C1 segment of cervical spinal cord (tissue), 14 donors: ENCODE measurements at regions not wholly inside any gene's neighbourhood (a gene's known extent, or its start where the extent isn't known, plus 50 kb on each side); places are given as distances from the start of the nearest gene placed in this dataset.

ENCODE experiments used
- DNase-seq, 14 donors: peaks; one replicate each; lab custom pipeline; 2025; lab: John Stamatoyannopoulos, UW

GRCh38 chr3:3629911-3630310 lies 169.3 kb upstream of the LRRN1 start:
- no peak for DNase-seq

- DNase-seq, result no peak
Measured at GRCh38 chr3:3628676-3629328, 170.4 kb upstream of the LRRN1 start.

DNA sequence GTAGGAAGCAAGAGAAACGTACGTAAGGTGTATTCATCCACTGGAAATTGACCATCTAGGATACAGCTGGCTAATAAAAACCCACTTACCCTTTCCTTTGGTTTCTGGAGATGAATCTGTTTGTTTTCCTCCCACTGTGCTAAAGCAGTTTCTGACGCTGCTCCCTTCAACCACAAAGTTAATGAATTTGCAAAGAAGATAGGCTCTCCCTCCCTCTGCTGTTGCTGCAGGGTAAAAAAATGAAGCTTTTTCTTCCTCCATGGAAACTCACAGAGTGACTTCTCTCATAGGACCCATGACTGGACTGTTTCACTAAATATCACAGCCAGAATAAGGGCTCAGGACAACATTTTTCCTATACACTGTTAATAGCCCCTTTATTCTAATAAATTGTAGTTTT lies 172.1 kb upstream of the LRRN1 start:
- no peak for DNase-seq

DNA sequence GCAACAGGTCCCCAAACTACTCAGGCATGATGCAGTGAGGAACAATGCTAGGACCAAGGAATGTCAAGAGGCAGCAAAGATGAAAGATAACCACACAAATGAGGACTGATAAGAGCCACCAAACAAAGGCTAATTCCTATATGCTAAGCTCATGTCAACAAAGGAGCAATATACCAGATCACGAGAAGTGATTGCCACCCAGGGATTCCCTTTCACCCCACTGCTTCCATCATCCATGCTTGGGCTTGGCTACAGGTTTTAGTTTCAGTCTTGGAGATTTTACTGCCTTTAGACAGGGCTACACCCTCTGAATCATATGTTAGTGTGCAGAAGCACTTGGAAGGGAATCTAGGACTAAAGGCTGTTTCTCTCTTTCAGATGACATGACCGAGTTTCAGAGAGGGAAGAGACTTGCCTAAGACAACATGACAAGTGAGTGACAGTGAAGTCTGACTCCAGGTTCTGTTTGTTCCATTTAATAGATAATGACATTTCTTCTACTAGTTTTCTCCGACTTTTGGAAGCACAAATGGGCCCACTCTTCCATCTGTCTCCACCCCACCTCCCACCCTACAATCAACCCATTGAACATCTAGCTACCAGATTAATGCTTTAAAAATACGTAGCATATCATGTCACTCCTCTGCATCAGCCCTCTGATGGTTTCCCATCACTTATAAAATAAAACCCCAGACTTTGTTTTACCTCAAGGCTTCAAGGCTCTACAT lies 173.5 kb upstream of the LRRN1 start:
- no peak for DNase-seq

DNA sequence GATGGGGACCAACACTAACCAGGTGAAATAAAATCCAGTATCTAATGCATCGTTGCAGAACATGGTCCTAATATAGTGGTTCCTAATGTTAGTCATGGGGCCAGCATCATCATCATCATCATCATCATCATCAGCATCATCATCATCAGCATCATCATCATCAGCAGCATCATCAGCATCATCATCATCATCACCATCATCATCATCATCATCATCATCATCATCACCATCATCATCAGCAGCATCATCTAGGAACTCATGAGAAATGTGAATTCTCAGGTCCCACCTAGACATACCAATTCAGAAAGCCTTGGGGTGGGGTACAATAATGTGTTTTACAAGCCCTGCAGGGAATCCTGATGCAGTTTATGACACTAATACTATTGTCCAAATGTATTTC lies 179.4 kb upstream of the LRRN1 start:
- no peak for DNase-seq

- no peak for DNase-seq
Measured at GRCh38 chr3:3618623-3619022, 180.6 kb upstream of the LRRN1 start.

DNA sequence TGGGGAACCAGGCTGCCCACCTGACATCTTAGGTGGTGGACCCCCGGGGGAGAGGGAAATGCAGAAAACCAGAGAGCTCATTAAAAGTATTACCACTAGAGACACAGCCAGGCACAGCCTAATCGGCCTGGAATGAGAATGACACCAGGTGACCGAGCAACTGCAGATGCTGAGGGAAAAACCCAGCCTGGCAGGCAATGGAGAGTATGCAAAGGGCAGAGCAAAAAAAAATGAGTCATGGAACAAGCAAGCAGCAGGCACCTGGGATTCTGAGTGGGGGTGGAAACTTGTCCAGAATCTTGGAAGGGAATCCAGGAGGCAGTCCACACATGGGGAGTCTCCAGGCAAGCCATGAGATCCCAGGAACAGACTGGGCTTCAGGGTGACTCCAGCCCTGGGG lies 183.7 kb upstream of the LRRN1 start:
- no peak for DNase-seq

- no peak for DNase-seq
Measured at GRCh38 chr3:3610581-3611298, 188.5 kb upstream of the LRRN1 start.

GRCh38 chr3:3606321-3606720 lies 192.9 kb upstream of the LRRN1 start:
- DNase-seq, result no peak

DNA sequence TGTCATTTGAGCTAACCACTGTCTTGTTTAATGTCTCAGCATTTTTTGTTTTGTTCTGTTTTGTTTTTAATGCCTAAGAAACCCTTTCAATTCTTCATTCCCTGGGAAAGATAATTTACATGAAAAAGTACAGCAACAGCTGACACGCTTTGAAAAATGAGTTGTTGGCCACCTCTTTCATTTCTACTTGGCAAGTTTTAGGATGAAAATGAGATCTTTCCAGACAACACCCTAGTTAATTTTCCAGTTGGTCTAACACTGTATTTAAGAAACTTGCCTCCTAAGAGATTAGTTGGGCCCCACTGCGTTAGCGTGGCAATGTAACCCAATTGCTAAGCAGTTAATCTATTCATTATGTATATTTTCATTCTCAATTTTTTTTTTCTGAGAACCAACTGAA lies 194.0 kb upstream of the LRRN1 start:
- DNase-seq, result no peak

DNA sequence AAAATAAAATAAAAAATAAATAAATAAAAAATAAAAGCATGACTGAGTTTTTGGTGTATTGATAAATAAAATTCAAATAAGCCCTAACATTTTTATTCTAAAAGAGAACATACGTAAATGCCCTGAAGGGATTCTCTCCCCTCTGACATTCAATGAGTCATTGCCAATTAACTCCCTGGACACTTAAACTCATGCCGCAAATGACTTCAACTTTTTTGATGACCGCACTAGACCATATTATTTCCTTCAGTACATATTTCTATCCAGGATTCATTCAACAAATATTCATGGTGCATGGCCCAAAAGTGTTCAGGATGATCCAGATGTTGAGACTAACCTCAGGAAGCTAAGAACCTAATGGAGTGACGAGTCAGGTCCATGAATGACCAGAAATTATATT lies 195.9 kb upstream of the LRRN1 start:
- DNase-seq, result no peak

- DNase-seq, result peak in 2 of 14 donors; percentile 1 to 17
Measured at GRCh38 chr3:3600665-3601340, 198.4 kb upstream of the LRRN1 start.

DNA sequence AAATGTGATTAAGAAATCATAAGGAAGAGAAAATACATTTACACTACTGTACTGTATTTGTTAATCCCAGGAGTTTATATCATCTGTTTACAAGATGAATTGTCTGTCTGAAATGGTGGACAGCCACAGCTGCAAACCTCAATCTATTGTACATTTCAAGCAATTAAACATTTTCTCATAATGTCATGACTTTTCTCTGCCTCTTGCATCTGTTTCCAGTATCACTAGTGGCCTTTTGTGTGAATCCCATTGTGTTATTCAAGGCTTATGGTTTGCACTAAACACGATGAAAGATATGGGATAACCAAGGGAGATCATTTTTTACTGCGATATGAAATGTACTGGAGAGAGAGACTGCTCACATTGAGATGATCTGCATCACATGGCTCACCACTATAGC lies 200.2 kb upstream of the LRRN1 start:
- no peak for DNase-seq

- DNase-seq, result no peak
Measured at GRCh38 chr3:3594986-3595385, 204.2 kb upstream of the LRRN1 start.

DNA sequence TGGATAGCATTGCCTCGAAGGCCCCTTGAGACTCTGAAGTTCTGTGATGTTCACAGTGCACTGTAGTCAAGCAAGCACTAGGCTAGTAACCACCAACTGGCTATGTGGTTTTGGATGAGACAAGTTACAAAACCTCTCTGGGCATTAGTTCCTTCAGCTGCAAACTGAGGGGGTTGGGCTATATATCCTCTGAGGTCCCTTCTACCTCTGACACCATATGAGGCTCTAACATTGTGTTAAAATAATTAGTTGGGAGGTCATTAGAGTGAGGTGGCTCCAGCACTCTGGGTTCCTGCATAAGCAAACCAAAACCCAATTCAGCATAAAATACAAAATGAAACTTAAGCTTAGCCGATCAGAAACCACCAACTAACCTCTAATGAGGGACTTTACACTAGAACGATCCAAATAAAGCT lies 209.5 kb upstream of the LRRN1 start:
- DNase-seq, result no peak

- no peak for DNase-seq
Measured at GRCh38 chr3:3587647-3587972, 211.6 kb upstream of the LRRN1 start.

GRCh38 chr3:3586843-3587646 lies 212.2 kb upstream of the LRRN1 start:
- no peak for DNase-seq

DNA sequence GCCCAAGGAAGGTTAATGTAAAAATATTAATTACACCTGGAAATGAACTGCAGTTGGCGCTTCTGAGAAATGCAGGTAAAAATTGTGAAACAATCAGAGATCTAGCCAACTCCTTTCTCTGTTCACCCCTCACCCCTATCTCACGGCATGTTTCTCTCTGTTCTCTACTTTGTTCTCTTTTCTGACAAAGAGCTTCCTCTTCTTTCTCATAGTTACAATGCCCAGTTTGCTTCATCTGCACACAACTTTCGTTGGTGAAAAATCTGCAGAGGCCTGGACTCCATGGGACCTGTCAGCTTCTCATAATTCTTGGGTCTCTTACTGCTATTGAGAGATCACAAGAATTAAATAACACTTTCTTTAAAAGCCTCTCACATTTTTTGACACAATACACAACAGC lies 212.9 kb upstream of the LRRN1 start:
- DNase-seq, result no peak

- DNase-seq, result no peak
Measured at GRCh38 chr3:3579658-3580057, 219.6 kb upstream of the LRRN1 start.

GRCh38 chr3:3578718-3579117 lies 220.5 kb upstream of the LRRN1 start:
- no peak for DNase-seq

- no peak for DNase-seq
Measured at GRCh38 chr3:3577823-3578222, 221.4 kb upstream of the LRRN1 start.

DNA sequence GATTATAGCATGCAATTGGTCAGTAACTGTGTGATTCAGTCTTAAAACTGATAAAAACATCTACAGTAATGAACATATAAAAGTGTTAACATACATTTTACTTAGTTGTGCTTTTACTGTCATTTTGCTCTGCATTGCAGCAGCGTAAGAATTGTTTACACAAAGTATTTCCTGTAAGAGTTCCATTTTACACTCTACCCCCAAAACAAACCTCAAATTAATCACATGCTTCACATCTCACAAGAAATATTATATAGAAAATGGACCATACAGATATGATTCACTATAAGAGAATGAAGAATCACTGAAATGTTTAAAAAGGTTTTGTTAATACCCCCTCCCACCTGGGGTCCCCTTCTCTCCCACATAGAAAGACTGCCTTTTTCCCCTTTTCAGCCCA lies 225.9 kb upstream of the LRRN1 start:
- DNase-seq, result no peak
